Esophagus muscularis mucosa (tissue), 3 donors: ENCODE measurements at regions not wholly inside any gene's neighbourhood (a gene's known extent, or its start where the extent isn't known, plus 50 kb on each side); places are given as distances from the start of the nearest gene placed in this dataset.
"Not testable (repeated sequence)": the region's sequence is repeated elsewhere in the genome, so short reads cannot be mapped to it uniquely, and the experiment has no call there.

ENCODE experiments used
- POLR2A ChIP-seq: fragments of 450-650 bp; IDR thresholded peaks from one replicate; pipeline ENCODE4 v1.6.1; 2017; ENCODE audit warnings: antibody characterized with exemption, moderate library complexity, mild to moderate bottlenecking, low read depth
- TF ChIP-seq, protein P1 (sequence below), 3 experiments: fragments of 200-600 bp in 2 of 3; fragments of 450-650 bp in 1 of 3; sonication (generic) in 2 of 3; IDR thresholded peaks; one replicate each; pipeline ENCODE4 v1.5.1; 2017 to 2019; ENCODE audit warnings: antibody characterized with exemption in 3 of 3, mild to moderate bottlenecking in 2 of 3, moderate library complexity in 1 of 3

DNA sequence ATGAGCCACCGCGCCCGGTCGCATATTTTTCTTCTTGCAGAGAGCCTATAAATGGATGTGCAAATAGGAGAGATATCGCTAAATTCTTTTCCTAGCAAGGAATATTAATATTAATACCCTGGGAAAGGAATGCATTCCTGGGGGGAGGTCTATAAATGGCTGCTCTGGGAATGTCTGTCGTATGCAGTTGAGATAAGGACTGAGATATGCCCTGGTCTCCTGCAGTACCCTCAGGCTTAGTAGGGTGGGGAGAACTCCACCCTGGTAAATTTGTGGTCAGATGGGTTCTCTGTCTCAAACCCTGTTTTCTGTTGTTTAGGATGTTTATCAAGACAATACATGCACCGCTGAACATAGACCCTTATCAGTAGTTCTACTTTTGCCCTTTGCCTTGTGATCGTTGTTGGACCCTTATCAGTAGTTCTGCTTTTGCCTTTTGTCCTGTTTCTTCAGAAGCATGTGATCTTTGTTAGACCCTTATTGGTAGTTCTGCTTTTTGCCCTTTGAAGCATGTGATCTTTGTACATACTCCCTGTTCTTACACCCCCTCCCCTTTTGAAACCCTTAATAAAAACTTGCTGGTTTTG is 80.7 kb downstream of the SDR9C7 start:
- not testable (repeated sequence) for TF ChIP-seq POLR2A
- TF ChIP-seq, protein P1, sequence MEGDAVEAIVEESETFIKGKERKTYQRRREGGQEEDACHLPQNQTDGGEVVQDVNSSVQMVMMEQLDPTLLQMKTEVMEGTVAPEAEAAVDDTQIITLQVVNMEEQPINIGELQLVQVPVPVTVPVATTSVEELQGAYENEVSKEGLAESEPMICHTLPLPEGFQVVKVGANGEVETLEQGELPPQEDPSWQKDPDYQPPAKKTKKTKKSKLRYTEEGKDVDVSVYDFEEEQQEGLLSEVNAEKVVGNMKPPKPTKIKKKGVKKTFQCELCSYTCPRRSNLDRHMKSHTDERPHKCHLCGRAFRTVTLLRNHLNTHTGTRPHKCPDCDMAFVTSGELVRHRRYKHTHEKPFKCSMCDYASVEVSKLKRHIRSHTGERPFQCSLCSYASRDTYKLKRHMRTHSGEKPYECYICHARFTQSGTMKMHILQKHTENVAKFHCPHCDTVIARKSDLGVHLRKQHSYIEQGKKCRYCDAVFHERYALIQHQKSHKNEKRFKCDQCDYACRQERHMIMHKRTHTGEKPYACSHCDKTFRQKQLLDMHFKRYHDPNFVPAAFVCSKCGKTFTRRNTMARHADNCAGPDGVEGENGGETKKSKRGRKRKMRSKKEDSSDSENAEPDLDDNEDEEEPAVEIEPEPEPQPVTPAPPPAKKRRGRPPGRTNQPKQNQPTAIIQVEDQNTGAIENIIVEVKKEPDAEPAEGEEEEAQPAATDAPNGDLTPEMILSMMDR (IDR thresholded peaks at IDR 0.05), result not testable (repeated sequence)
